IMR-90 (cell line): ENCODE measurements at regions not wholly inside any gene's neighbourhood (a gene's known extent, or its start where the extent isn't known, plus 50 kb on each side); places are given as distances from the start of the nearest gene placed in this dataset.

Experiments used
- ATAC-seq: fragments of 200-7000 bp; cut with Tn5 transposase; 2 replicates; pipeline ENCODE4 v1.9.1; 2020; ENCODE audit warnings: low read depth, mild to moderate bottlenecking, moderate library complexity
- BruUV-seq: library from RNA; stranded (reverse); fragments of 400-500 nt; replicated peaks from 2 replicates; lab custom pipeline; 2021; lab: Mats Ljungman, UMichigan
- CTCF ChIA-PET: fragments of 300-600 bp; formaldehyde crosslinking; extraction: SDS; loops from one replicate; lab custom pipeline; 2021; ENCODE audit warnings: antibody characterized with exemption; lab: Yijun Ruan, JAX
- POLR2A ChIA-PET: fragments of 300-600 bp; sonication (Branson Sonifier 250); formaldehyde crosslinking; loops from one replicate; lab custom pipeline; 2022; ENCODE audit warnings: antibody characterized with exemption; ENCODE audit not compliant: unreplicated experiment; lab: Charles Lee
- DNase-seq: peaks from one replicate; pipeline ENCODE4 v3.0.0; 2013
- H2AFZ ChIP-seq: replicated peaks from 2 replicates; pipeline ENCODE3; 2013; ENCODE audit warnings: low read length, mild to moderate bottlenecking; ENCODE audit not compliant: poor library complexity
- H2AK5ac ChIP-seq: 2 replicates; pipeline ENCODE4 v1.6.1; 2013; ENCODE audit warnings: low read depth, low read length, inconsistent platforms
- H2AK9ac ChIP-seq: replicated peaks from 2 replicates; pipeline ENCODE3; 2013; ENCODE audit warnings: mild to moderate bottlenecking, low read depth, low read length, moderate library complexity; ENCODE audit not compliant: poor library complexity
- H2BK120ac ChIP-seq: 2 replicates; pipeline ENCODE4 v1.6.1; 2013; ENCODE audit warnings: low read depth, low read length, inconsistent platforms
- H2BK15ac ChIP-seq: 3 replicates; pipeline ENCODE4 v1.6.1; 2013; ENCODE audit warnings: low read depth, low read length, inconsistent platforms
- H2BK20ac ChIP-seq: 2 replicates; pipeline ENCODE4 v1.6.1; 2013; ENCODE audit warnings: low read depth, mild to moderate bottlenecking, inconsistent platforms, low read length, moderate library complexity
- H2BK5ac ChIP-seq: 2 replicates; pipeline ENCODE4 v1.6.1; 2013; ENCODE audit warnings: mild to moderate bottlenecking, low read depth, low read length, inconsistent platforms; ENCODE audit not compliant: poor library complexity, severe bottlenecking
- H3K14ac ChIP-seq: replicated peaks from 2 replicates; pipeline ENCODE4 v1.6.1; 2013; ENCODE audit warnings: low read depth, low read length, inconsistent platforms
- H3K18ac ChIP-seq: 2 replicates; pipeline ENCODE4 v1.6.1; 2013; ENCODE audit warnings: low read depth, low read length, control low read depth
- H3K23ac ChIP-seq: 2 replicates; pipeline ENCODE4 v1.6.1; 2013; ENCODE audit warnings: low read depth, low read length, inconsistent platforms
- H3K27ac ChIP-seq: 2 replicates; pipeline ENCODE4 v1.5.1; 2013; ENCODE audit warnings: mild to moderate bottlenecking, control low read depth, low read length; ENCODE audit not compliant: insufficient read depth
- H3K27me3 ChIP-seq: 2 replicates; pipeline ENCODE4 v1.6.1; 2013; ENCODE audit warnings: low read length; ENCODE audit not compliant: control insufficient read depth, insufficient read depth
- H3K36me3 ChIP-seq: 2 replicates; pipeline ENCODE4 v1.6.1; 2013; ENCODE audit warnings: low read length, mixed read lengths; ENCODE audit not compliant: control insufficient read depth, insufficient read depth
- H3K4ac ChIP-seq: 2 replicates; pipeline ENCODE4 v1.6.1; 2013; ENCODE audit warnings: low read depth, low read length, inconsistent platforms
- H3K4me1 ChIP-seq: 2 replicates; pipeline ENCODE4 v1.6.1; 2013; ENCODE audit warnings: low read length, mixed read lengths; ENCODE audit not compliant: control insufficient read depth, insufficient read depth
- H3K4me2 ChIP-seq: 2 replicates; pipeline ENCODE4 v1.6.1; 2013; ENCODE audit warnings: low read depth, mild to moderate bottlenecking, control low read depth, low read length, moderate library complexity
- H3K4me3 ChIP-seq: 2 replicates; pipeline ENCODE4 v1.5.1; 2013; ENCODE audit warnings: low read depth, mild to moderate bottlenecking, control low read depth, low read length, moderate library complexity; ENCODE audit not compliant: insufficient read depth
- H3K56ac ChIP-seq: 2 replicates; pipeline ENCODE4 v1.6.1; 2013; ENCODE audit warnings: low read length, inconsistent platforms; ENCODE audit not compliant: insufficient read depth; ENCODE audit errors: extremely low read depth
- H3K79me1 ChIP-seq, 2 experiments: 2 replicates each; pipeline ENCODE4 v1.6.1; 2013; ENCODE audit warnings: low read length in 2 of 2, inconsistent platforms in 1 of 2, low read depth in 1 of 2
- H3K9ac ChIP-seq: 2 replicates; pipeline ENCODE4 v1.6.1; 2013; ENCODE audit warnings: low read depth, low read length, control low read depth
- H3K9me1 ChIP-seq: 2 replicates; pipeline ENCODE4 v1.6.1; 2013; ENCODE audit warnings: low read length, inconsistent platforms; ENCODE audit not compliant: insufficient read depth
- H3K9me3 ChIP-seq: 2 replicates; pipeline ENCODE4 v1.6.1; 2013; ENCODE audit warnings: low read length; ENCODE audit not compliant: control insufficient read depth, insufficient read depth
- H4K20me1 ChIP-seq: 2 replicates; pipeline ENCODE4 v1.6.1; 2013; ENCODE audit warnings: low read length, inconsistent platforms; ENCODE audit not compliant: insufficient read depth
- H4K5ac ChIP-seq: 2 replicates; pipeline ENCODE4 v1.6.1; 2013; ENCODE audit warnings: mild to moderate bottlenecking, low read depth, low read length, control low read depth
- H4K8ac ChIP-seq, 2 experiments: 2 replicates each; pipeline ENCODE4 v1.6.1; 2013; ENCODE audit warnings: low read depth in 2 of 2, low read length in 2 of 2, control low read depth in 1 of 2, inconsistent platforms in 1 of 2
- H4K91ac ChIP-seq: 2 replicates; pipeline ENCODE4 v1.6.1; 2013; ENCODE audit warnings: low read depth, low read length, inconsistent platforms; ENCODE audit not compliant: insufficient read depth
- BHLHE40 ChIP-seq: fragments of 150-350 bp; IDR thresholded peaks from 2 replicates; pipeline ENCODE4 v1.6.1; 2016; ENCODE audit warnings: mild to moderate bottlenecking, low read depth, low read length
- FOS ChIP-seq: fragments of 150-350 bp; IDR thresholded peaks from 2 replicates; pipeline ENCODE4 v1.6.1; 2016; ENCODE audit warnings: low read depth, low read length
- MAFK ChIP-seq: IDR thresholded peaks from 2 replicates; pipeline ENCODE4 v1.6.1; 2012; ENCODE audit warnings: low read depth, low read length, improper control_type of control experiment
- MAZ ChIP-seq: IDR thresholded peaks from 2 replicates; pipeline ENCODE4 v1.6.1; 2012; ENCODE audit warnings: low read depth, mild to moderate bottlenecking, low read length, improper control_type of control experiment, moderate library complexity, borderline replicate concordance
- MXI1 ChIP-seq: IDR thresholded peaks from 2 replicates; pipeline ENCODE4 v1.6.1; 2012; ENCODE audit warnings: low read depth, mild to moderate bottlenecking, low read length, moderate library complexity, borderline replicate concordance
- POLR2A ChIP-seq: IDR thresholded peaks from 2 replicates; pipeline ENCODE4 v1.6.1; 2012; ENCODE audit warnings: mild to moderate bottlenecking, low read depth, low read length
- RAD21 ChIP-seq: IDR thresholded peaks from 2 replicates; pipeline ENCODE4 v1.6.1; 2012; ENCODE audit warnings: low read length, improper control_type of control experiment
- RFX5 ChIP-seq: IDR thresholded peaks from 2 replicates; pipeline ENCODE4 v1.8.0; 2012; ENCODE audit warnings: low read depth, mild to moderate bottlenecking, low read length, moderate library complexity
- SMC3 ChIP-seq: fragments of 150-350 bp; IDR thresholded peaks from 2 replicates; pipeline ENCODE4 v1.6.1; 2016; ENCODE audit warnings: low read depth, mild to moderate bottlenecking, antibody characterized with exemption, low read length, moderate library complexity
- WGBS, 2 experiments: methylation state at CpG; one replicate each; pipeline versions ENCODE4 v1.1.5 to v1.1.7; 2013; ENCODE audit warnings: missing lambda C conversion rate in 2 of 2; ENCODE audit not compliant: insufficient read length in 1 of 2; ENCODE audit errors: extremely low coverage in 2 of 2; 5-methylcytosine and 5-hydroxymethylcytosine counted together
- dilution Hi-C: fragments of 300-500 bp; cut with HindIII; formaldehyde crosslinking; loops from one replicate; pipeline ENCODE4 v1.14.3; 2018; ENCODE audit warnings: low sequenced_read_pairs; ENCODE audit not compliant: unreplicated experiment
- in situ Hi-C: fragments of 300-500 bp; cut with MboI; formaldehyde crosslinking; loops from 3 replicates; pipeline ENCODE4 v1.14.3; 2019; ENCODE audit warnings: low sequenced_read_pairs, inconsistent platforms, mixed read lengths
- intact Hi-C: fragments of 100-400 bp; cut with micrococcal nuclease; formaldehyde crosslinking; loops from 2 replicates; pipeline ENCODE4 v1.10.0; 2022
- TF ChIP-seq, protein P1 (sequence below): fragments of 150-350 bp; IDR thresholded peaks from 2 replicates; pipeline ENCODE4 v1.6.1; 2017; ENCODE audit warnings: mild to moderate bottlenecking, antibody characterized with exemption, low read length, low read depth

DNA sequence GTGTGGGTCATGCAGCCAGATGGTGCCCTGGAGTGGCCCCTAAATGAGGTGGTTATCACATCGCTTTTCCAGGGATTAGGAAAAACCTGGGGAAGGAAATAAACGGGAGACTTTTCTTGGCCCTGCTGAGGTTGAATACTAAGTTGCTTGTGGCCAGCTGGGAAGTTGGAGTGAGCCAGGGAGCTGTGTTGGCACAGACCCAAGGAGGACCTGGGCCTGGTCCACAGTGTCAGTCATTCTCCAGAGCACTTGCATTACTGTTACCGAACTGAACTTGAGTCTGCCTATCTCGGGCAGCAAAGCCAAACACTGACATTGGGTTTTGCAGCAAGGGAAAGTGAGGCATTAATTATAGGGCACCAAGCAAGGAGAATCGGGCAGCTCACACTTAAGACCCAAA lies 339.0 kb downstream of the GABRB3 start:
- H2AK5ac ChIP-seq = no peak overlapping the region
- no peak overlapping the region for H3K4me3 ChIP-seq
- no peak overlapping the region for H2AFZ ChIP-seq
- H4K8ac ChIP-seq = no peak overlapping the region
- dilution Hi-C loops (no loop called here), intact Hi-C loops (no loop called here), in situ Hi-C loops (no loop called here)
- no peak overlapping the region for H4K5ac ChIP-seq
- H2BK120ac ChIP-seq = no peak overlapping the region
- no peak overlapping the region for H3K23ac ChIP-seq
- BruUV-seq = no TSS peak
- ATAC-seq (no peak), DNase-seq (no peak)
- no peak overlapping the region for H3K4me2 ChIP-seq
- WGBS, 2 experiments = 60% methylated on average over 1 of the region's 5 CpGs; no CpG with 5 or more reads in 1 of the 2 experiments
- H3K9ac ChIP-seq = no peak overlapping the region
- no peak overlapping the region for H4K91ac ChIP-seq
- H3K36me3 ChIP-seq = no peaks in the 10 kb centered on the region
- H3K9me3 ChIP-seq = peaks cover 22% of the 10 kb centered on the region
- no peak overlapping the region for H3K14ac ChIP-seq
- H2BK15ac ChIP-seq = no peak overlapping the region
- no peak overlapping the region for H2BK5ac ChIP-seq
- H3K27me3 ChIP-seq = no peaks in the 10 kb centered on the region
- no peak overlapping the region for H3K4ac ChIP-seq
- H3K18ac ChIP-seq = no peak overlapping the region
- H4K20me1 ChIP-seq = no peaks in the 10 kb centered on the region
- no peak overlapping the region for H2AK9ac ChIP-seq
- POLR2A ChIA-PET = no interaction called here
- CTCF ChIA-PET = no interaction called here
- no peaks in the 10 kb centered on the region for H3K9me1 ChIP-seq
- H3K4me1 ChIP-seq = no peaks in the 10 kb centered on the region
- H3K27ac ChIP-seq = no peak overlapping the region
- TF ChIP-seq RAD21 = no peak
- TF ChIP-seq, protein P1, sequence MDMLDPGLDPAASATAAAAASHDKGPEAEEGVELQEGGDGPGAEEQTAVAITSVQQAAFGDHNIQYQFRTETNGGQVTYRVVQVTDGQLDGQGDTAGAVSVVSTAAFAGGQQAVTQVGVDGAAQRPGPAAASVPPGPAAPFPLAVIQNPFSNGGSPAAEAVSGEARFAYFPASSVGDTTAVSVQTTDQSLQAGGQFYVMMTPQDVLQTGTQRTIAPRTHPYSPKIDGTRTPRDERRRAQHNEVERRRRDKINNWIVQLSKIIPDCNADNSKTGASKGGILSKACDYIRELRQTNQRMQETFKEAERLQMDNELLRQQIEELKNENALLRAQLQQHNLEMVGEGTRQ = no peak
- no peak for TF ChIP-seq RFX5
- TF ChIP-seq MXI1 = no peak
- TF ChIP-seq BHLHE40 = no peak
- no peak for TF ChIP-seq FOS
- no peak for TF ChIP-seq SMC3
- TF ChIP-seq MAZ = no peak
- no peak for TF ChIP-seq MAFK
- TF ChIP-seq POLR2A = no peak
- no peak overlapping the region for H2BK20ac ChIP-seq
- H3K79me1 ChIP-seq = no peaks in the 10 kb centered on the region
- H3K56ac ChIP-seq = no peak overlapping the region
